CD4-positive, alpha-beta T cell treated with Interferon gamma for 1 hour (primary cell): ENCODE measurements at regions not wholly inside any gene's neighbourhood (a gene's known extent, or its start where the extent isn't known, plus 50 kb on each side); places are given as distances from the start of the nearest gene placed in this dataset.
"Not testable (repeated sequence)": the region's sequence is repeated elsewhere in the genome, so short reads cannot be mapped to it uniquely, and the experiment has no call there.

Experiments used
- DNase-seq: peaks from one replicate; pipeline ENCODE4 v3.0.0-alpha.2; 2020

DNA sequence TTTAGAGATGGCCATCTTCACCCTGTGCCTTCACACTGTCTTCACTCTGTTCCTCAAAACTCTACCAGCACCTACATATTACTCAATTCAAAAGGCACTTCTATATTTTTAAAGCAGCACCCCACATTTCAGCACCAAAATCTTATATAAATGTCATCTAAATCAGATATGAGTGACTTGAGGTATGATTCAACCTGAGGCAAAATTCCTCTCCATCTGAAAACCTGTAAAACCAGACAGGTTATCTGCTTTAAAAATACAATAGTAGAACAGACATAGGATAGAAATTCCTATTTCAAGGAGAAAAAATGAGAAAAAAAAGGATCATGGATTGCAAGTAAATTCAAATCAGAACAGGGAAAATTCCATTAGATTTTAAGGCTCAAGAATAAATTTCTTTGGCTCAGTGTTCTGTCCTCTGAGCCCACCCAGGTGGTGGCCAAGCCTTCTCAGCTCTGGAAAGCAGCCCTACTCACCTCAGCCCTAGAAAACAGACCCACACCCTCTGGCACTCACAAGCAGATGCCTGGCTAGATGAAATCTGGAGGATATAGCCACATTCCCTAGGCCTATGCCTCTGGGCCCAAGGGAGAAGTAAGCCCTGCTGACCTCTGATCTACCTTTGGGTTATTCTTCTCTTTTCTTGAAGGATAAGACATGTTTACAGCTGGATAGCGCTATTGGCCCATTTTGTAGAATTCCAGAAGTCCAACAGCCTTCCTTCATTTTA is 211.1 kb upstream of the XIST start:
- DNase-seq = no peak

DNA sequence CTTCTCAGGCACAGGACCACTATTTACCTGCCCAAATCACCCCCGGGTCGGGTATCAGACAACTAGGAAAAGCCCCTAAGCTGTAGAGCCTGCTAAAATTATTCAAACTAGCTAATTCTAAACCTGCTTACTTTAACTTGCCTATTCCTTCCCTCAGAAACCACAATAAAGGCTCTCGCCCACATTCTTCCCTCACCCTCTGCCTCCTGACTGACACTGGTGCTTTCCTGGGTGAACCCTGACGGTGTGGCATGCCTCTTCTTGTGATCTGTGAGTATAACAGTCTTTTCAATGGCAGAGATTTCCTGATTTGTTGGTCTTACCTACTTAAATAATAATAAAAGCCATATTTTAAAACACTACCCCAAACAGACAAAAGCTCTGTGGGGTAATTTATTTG is 209.4 kb upstream of the XIST start:
- no peak for DNase-seq

DNA sequence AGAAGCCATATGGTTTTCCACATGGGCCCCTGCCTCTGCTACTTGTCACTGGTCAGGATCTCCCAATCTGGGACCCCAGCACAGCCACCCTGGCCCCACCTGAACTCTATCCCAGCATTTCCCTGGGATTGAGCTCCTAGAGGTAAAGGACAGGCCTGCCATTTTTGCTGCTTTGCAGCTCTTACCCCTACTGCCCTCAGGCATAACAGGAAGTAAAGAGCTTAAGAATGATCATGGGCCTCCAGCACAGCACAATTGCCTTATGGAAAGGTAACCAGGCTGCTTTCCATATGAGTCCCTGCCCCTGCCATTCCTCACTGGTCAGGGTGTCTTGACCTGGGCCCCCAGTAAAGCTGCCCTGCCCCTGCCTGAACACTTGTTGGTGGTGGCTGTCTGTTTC is 196.6 kb upstream of the XIST start:
- DNase-seq = no peak

DNA sequence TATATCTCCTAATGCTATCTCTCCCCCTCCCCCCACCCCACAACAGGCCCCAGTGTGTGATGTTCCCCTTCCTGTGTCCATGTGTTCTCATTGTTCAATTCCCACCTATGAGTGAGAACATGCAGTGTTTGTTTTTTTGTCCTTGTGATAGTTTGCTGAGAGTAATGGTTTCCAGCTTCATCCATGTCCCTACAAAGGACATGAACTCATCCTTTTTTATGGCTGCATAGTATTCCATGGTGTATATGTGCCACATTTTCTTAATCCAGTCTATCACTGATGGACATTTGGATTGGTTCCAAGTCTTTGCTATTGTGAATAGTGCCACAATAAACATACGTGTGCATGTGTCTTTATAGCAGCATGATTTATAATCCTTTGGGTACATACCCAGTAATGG is 181.6 kb upstream of the XIST start:
- DNase-seq = not testable (repeated sequence)

DNA sequence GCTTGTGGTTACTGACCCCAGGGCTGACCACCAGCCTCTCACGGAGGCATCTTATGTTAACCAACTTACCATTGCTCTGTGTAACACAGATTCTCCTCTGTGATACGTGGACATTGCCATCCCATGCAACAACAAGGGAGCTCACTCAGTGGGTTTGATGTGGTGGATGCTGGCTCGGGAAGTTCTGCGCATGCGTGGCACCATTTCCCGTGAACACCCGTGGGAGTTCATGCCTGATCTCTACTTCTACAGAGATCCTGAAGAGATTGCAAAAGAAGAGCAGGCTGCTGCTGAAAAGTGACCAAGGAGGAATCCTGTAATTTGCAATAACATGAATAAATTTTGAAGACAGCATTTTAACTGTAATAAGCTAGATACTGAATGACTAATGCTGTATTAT is 179.0 kb upstream of the XIST start:
- not testable (repeated sequence) for DNase-seq

DNA sequence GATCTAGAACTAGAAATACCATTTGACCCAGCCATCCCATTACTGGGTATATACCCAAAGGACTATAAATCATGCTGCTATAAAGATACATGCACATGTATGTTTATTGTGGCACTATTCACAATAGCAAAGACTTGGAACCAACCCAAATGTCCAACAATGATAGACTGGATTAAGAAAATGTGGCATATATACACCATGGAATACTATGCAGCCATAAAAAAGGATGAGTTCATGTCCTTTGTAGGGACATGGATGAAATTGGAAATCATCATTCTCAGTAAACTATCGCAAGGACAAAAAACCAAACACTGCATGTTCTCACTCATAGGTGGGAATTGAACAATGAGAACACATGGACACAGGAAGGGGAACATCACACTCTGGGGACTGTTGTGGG is 178.3 kb upstream of the XIST start:
- not testable (repeated sequence) for DNase-seq

DNA sequence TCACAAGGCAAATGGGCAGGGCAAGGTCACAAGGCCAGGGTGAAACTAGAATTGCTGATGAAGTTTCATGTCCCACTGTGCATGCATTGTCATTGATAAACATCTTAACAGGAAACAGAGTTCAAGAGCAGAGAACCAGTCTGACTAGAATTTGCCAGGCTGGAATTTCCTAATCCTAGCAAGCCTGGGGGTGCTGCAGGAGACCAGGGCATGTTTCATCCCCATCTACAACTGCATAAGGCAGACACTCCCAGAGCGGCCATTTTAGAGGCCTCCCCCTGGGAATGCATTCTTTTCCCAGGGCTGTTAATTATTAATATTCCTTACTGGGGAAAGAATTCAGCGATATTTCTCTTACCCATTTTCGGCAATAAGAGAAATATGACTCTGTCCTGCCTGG is 172.6 kb upstream of the XIST start:
- not testable (repeated sequence) for DNase-seq

DNA sequence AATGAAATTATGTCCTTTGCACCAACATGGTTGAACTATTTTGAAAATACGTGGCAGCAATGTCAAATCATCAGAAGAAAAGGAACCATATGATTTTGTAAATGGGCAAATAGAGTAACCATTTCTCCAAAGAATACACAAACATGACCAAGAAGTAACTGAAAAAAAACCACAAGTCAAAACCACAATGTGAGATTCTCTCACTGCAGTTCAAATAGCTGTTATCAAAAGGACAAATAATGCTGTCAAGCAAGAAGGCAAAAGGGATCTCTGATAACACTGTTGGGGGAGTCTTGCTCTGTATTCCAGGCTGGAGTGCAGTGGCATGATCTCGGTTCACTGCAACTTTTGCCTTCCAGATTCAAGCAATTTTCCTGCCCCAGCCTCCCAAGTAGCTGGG is 170.7 kb upstream of the XIST start:
- no peak for DNase-seq

DNA sequence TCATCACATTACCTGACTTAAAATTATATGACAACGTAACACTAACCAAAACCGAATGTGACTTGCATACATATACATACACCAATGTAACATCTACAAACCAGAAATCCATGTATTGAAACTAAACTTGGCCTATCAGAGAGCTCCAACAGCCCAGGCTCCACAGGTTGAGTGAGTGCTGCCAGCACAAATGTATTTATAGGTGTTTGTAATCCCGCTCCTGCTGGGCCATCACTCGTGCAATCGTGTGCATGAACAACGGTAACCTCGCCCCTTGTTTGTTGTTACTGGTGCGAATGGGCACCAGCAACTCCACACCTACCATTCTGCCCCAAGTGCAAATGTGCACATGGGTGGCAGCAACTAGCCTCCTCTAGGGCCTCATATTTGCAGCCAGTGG is 165.7 kb upstream of the XIST start:
- DNase-seq = no peak

DNA sequence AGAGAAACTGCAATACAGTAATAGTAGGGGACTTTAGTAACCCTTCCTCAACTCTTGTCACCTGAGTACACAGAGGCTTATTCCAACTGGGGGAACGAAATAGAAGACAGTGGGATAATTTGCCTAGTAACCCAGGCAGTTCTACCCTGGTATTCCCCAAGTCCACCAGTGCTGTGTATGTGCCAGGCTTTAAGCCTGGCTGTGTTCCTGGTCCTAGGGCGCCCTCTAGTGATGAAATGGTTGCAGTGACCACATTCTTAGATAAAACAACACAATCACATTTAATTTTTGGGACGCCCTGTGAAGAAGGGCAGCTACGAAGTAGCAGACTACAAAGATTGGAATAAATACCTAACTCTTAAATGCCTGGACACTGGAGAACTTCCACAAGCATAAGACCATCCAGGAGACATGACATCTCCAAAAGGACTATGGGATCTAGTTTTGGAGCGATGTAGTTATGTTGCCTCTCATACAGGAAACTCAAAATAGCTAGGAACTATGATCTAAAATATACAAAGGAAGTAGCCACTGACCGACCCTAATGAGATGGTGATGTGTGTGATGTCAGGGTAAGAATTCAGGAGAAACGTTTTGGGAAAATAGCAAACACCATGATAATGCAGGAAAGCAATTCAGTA is 163.0 kb upstream of the XIST start:
- peak; percentile 55 for DNase-seq

DNA sequence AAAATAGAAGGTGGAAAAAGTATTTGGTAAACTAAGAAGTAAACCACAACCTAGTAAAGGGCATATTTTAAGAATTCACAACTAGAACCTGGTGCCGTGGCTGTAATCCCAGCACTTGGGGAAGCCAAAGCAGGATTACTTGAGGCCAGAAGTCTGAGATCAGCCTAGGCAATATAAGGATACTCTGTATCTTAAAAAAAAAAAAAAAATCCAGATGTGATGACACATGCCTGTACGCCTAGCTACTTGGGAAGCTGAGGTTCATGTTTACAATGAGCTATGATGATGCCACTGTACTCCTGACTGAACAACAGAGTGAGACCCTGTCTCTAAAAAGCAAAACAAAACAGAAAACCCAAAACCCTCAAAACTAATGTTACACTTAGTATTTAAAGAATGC is 156.5 kb upstream of the XIST start:
- no peak for DNase-seq

DNA sequence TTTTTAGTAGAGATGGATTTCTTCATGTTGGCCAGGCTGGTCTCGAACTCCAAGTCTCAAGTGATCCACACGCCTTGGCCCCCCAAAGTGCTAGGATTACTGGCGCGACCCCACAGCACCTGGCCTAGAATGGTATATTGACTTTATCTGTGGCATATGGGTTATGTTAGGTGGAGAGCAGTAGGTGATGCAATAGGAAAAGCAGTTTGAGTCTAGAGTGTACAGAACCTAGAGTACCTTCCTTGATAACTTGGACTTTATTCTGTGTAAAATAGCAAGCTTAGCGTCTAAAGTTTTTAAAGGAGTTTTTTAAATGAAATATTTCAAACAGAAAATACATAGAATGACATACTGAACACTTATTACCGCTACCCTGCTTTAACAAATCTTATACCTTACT is 139.5 kb upstream of the XIST start:
- DNase-seq = no peak

DNA sequence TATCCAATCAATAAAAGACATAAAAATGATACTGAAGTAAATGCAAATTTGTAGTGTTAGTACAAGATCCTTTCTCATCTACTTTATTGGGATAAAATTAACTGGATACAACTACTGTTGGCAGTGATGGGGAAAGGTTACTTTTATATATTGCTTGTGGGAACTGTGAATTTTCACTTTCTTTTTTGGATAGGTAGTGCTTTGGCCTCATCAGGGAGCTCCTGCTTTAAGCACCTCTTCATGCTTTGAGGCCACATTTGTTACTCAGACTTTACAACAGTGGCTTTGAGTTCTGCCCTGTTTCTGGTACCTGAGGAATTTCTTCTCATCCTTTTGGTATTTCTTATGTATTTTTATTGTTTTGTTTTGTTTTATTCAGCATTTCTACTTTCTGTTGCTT is 134.7 kb upstream of the XIST start:
- no peak for DNase-seq

DNA sequence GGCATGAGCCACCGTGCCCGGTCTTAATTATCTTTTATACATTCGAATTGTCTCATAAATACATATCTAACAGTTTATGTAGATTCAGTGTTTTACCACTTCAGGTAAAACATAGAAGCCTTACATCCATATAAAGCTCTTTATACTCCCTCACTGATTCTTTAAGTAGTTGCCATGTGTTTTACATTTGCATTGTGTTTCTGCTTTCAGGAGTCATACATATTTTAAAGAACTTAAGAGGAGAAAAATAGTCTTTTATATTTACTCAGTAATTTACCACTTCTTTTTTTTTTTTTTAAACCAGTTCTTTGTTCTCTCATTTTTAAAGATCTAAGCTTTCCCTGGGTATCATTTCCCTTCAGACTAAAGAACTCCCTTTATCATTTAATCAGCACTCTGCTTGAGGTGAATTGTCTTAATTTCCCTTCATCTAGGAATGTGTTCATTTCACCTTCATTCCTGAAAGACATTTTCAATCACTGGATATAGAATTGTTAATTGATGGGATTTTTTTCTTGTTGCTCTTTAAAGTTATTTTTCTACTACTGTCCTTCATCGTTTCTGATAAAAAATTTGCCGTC is 127.1 kb upstream of the XIST start:
- DNase-seq = no peak

DNA sequence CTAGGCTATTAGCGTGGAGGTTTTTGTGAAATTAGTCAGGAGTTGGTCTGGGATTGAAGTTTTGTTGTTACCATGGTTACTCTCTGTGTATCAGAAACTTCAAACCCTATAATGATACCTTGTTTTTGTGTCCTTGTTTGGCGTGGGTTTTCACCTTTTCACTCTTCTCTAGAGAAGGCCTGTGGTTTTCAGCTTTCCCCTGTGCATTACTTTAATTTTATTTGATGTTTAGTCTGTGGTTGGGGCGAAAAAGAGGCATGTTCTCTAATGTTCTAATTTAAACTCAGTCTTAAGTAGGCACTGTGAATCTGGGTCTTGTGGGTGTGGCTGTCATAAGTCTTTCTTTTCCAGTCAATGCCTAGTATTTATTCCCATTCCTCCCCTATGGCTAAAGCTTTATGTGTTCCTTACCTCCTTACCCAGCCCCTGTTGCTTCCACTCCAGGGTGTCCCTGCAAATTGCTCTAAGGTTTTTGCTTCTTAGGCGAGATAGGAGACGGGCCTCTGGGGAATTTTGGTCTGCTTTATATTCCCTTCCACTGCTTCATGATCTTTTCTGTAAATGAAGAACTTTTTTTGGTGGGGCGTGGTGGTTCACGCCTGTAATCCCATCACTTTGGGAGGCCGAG is 125.1 kb upstream of the XIST start:
- peak; percentile 2 for DNase-seq

DNA sequence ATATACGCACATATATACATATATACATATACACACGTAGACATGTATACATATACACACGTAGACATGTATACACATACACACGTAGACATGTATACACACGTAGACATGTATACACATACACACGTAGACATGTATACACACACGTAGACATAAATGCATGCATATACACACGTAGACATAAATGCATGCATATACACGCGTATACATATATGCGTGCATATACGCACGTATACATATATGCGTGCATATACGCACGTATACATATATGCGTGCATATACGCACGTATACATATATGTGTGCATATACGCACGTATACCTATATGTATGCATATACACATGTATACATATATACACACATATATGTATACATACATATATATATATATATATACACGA is 114.9 kb upstream of the XIST start:
- DNase-seq = not testable (repeated sequence)

DNA sequence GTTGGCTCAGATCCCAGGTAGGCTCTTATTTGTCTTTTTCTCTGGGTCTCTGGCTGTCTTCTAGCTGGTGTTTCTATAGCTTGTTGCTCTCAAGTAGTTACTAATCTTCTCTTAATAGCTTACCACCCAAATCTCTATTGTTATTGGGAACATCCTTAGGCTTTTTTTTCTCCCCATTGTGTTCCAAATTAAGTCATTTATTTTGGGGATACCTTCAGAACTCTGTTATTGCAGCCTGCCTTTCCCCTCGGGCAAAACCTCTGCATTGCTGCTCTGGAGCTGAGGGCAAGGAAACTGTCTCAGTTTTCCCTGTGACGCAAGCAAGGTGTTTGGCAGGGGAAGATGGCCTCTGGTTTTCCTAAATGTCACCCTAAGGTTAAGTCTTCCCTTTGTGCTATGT is 113.3 kb upstream of the XIST start:
- DNase-seq = no peak

DNA sequence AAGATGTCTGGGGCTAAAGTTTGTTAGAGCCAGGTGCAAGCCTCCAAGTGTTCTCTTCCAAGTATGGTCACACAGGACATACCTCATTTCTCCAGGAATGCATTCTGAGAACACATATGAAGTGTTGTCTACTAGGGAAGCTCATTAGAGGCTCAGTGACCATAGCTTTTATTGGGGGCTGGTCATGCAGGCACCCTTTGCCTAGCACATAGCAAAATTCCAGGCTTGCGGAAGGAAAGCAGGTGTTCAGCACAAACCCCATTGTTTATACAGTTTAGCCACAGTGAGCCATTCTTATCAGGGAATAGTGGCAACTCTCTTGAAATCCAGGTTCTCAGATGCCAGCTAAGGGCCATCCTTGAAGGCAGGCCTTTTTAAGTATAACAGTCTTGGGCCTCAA is 112.1 kb upstream of the XIST start:
- no peak for DNase-seq

DNA sequence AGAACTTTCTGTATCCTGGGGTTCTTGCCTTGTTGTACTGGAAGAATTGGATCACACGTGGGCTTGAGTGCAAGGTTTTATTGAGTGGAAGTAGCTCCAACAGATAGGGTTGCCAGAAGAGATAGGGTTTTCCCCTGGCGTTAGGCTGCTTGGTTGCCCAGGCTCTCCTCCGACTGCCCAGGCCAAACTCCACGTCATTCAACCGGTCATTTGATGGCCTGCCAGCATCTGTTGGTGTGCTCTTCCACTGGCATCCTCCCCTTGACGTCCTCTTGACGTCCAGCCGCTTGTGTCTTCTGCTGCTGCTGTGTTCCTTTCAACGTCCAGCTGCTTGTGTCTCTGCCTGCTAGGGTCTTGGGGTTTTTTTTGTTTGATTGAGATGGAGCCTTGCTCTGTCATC is 111.2 kb upstream of the XIST start:
- DNase-seq = no peak

DNA sequence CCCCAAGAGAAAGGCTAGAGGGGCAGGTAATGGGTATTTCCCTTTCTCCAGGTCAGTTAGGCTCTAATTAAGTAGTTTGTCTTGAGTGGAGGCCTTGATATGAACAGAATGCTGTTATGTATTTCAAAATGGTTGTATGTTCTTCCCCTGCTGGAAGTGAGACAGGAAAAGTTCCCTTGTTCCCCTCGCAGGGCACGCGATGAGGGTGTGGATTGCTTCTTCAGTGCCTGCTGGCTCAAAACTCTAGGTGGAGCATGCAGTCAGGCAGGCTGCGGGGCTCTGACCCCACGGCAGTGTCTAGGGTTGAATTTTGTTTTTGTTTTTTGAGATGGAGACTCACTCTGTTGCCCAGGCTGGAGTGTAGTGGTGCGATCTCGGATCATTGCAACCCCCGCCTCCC is 110.4 kb upstream of the XIST start:
- no peak for DNase-seq

DNA sequence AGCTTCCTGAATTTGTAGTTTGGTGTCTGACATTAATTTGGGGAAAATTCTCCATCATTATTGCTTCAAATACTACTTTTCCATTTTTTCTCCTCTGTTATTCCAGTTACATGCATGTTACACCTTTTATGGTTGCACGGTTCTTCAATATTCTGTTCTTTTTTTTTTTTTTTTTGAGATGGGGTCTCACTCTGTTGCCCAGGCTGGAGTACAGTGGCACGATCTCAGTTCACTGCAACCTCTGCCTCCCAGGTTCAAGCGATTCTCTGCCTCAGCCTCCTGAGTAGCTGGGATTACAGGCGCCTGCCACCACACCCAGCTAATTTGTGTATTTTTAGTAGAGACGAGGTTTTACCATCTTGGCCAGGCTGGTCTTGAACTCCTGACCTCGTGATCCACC is 109.4 kb upstream of the XIST start:
- DNase-seq = not testable (repeated sequence)

DNA sequence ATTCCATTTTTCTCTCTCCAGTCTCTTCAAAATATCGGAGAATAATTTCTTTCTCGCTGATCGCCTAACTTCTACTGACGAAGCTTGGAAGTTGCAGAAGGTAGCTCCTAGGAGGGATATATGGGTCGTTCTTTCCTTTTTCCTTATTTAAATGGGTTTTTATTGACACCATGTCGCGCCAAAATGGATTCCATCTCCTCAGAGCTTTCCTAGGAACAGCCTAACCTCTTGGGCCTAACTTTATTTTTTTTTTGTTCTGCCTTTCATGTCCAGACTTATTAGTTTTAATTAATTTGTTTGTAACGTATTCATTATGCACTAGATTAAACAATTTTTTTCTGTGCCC is 92.0 kb upstream of the XIST start:
- no peak for DNase-seq

DNA sequence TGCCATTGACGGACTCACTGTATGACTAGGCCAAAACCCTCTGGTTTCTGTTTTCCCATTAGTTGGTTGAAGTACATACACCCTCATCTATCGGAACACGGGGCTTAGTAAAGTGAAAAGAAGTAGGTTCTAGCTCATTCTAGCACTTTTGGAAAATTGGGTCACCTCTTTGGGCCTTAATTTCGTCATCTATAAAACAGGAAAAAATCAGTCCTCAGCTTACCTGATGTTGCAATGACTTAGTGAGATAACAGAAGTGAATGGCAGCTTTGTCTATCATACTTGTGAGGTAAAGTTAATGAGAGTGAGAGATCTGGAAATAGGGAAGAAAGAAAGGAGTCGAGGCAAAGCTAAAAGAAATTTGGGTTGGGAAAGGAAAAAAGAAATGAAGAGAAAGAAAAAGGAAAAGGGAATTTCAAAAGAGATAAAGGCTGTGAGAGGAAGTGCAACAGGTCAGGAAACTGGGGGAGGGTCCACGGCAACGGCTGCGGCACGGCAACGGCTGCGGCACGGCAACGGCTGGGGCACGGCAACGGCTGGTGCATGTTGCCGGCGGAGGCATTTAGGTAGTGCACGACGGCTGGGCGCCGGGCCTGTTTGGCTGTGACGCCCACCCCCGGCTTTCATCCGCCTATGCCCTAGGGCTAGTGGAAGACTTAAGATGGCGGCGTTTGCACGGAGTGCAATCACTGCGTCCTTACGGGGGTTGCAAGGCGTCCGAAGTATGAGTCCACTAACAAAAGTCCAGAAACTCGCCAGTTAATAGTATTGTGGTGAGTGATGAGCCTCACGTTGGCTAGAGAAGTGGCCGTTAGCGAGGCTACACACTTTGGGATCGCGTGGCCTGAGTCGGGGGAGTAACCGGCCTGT is 91.4 kb upstream of the XIST start:
- peak; percentile 89 for DNase-seq
